Muscle of leg (tissue), 3 donors: ENCODE measurements at regions not wholly inside any gene's neighbourhood (a gene's known extent, or its start where the extent isn't known, plus 50 kb on each side); places are given as distances from the start of the nearest gene placed in this dataset.
"Not testable (repeated sequence)": the region's sequence is repeated elsewhere in the genome, so short reads cannot be mapped to it uniquely, and the experiment has no call there.

Experiments
- DNase-seq: peaks from one replicate; pipeline ENCODE4 v3.0.0; 2013
- H3K27ac ChIP-seq: one replicate; pipeline ENCODE4 v1.5.1; 2013; ENCODE audit warnings: mild to moderate bottlenecking, low read length, control low read depth
- H3K27me3 ChIP-seq: one replicate; pipeline ENCODE4 v1.6.1; 2013; ENCODE audit warnings: low read length; ENCODE audit not compliant: control insufficient read depth, insufficient read depth
- H3K36me3 ChIP-seq: one replicate; pipeline ENCODE4 v1.6.1; 2013; ENCODE audit warnings: low read length; ENCODE audit not compliant: control insufficient read depth, insufficient read depth
- H3K4me1 ChIP-seq: one replicate; pipeline ENCODE4 v1.6.1; 2013; ENCODE audit warnings: low read length; ENCODE audit not compliant: control insufficient read depth, insufficient read depth
- H3K4me3 ChIP-seq: one replicate; pipeline ENCODE4 v1.5.1; 2013; ENCODE audit warnings: low read length, control low read depth
- H3K9me3 ChIP-seq: replicated peaks from 2 replicates; pipeline ENCODE4 v1.6.1; 2013; ENCODE audit warnings: low read depth, low read length; ENCODE audit not compliant: control insufficient read depth
- WGBS: methylation state at CpG from one replicate; pipeline ENCODE4 v1.1.5; 2013; ENCODE audit warnings: missing lambda C conversion rate; ENCODE audit not compliant: insufficient coverage; 5-methylcytosine and 5-hydroxymethylcytosine counted together

GRCh38 chr11:82184966-82185365, 548.7 kb downstream of the FAM181B start:
- H3K4me3 ChIP-seq = no peak overlapping the region
- no peaks in the 10 kb centered on the region for H3K4me1 ChIP-seq
- 60% methylated on average over 1 of the region's 3 CpGs for WGBS
- H3K36me3 ChIP-seq = no peaks in the 10 kb centered on the region
- H3K27ac ChIP-seq = no peak overlapping the region
- no peaks in the 10 kb centered on the region for H3K27me3 ChIP-seq
- no peaks in the 10 kb centered on the region for H3K9me3 ChIP-seq
- no peak for DNase-seq

GRCh38 chr11:82183346-82183745, 550.3 kb downstream of the FAM181B start:
- Histone ChIP-seq H3K9me3 (no peaks in the 10 kb centered on the region), H3K4me3 (no peak overlapping the region), H3K27ac (no peak overlapping the region), H3K4me1 (no peaks in the 10 kb centered on the region), H3K27me3 (no peaks in the 10 kb centered on the region), H3K36me3 (no peaks in the 10 kb centered on the region)
- no peak for DNase-seq
- 83% methylated on average over 1 of the region's 2 CpGs for WGBS

- not testable (repeated sequence) for H3K36me3 ChIP-seq, H3K4me1 ChIP-seq, H3K4me3 ChIP-seq, H3K27ac ChIP-seq, H3K27me3 ChIP-seq, DNase-seq, H3K9me3 ChIP-seq
- WGBS = no CpG with 5 or more reads among the region's 2 CpGs
These were observed 551.0 kb downstream of the FAM181B start for GRCh38 chr11:82182697-82183096.

- H3K4me3 ChIP-seq, H3K36me3 ChIP-seq, H3K9me3 ChIP-seq, DNase-seq, H3K4me1 ChIP-seq, H3K27me3 ChIP-seq, H3K27ac ChIP-seq: not testable (repeated sequence)
- WGBS = 99% methylated on average over 17 of the region's 25 CpGs
These were observed 551.9 kb downstream of the FAM181B start for GRCh38 chr11:82181796-82182195.

- H3K27me3 ChIP-seq = no peaks in the 10 kb centered on the region
- H3K4me3 ChIP-seq = no peak overlapping the region
- no peaks in the 10 kb centered on the region for H3K4me1 ChIP-seq
- WGBS = 83% methylated on average over 1 of the region's 2 CpGs
- H3K9me3 ChIP-seq = no peaks in the 10 kb centered on the region
- H3K36me3 ChIP-seq = no peaks in the 10 kb centered on the region
- no peak for DNase-seq
- no peak overlapping the region for H3K27ac ChIP-seq
These were observed 556.7 kb downstream of the FAM181B start for GRCh38 chr11:82176945-82177344.

- no peaks in the 10 kb centered on the region for H3K4me1 ChIP-seq
- H3K4me3 ChIP-seq = no peak overlapping the region
- no peaks in the 10 kb centered on the region for H3K36me3 ChIP-seq
- WGBS = 83% methylated on average over 1 of the region's 2 CpGs
- DNase-seq = no peak
- no peaks in the 10 kb centered on the region for H3K9me3 ChIP-seq
- no peaks in the 10 kb centered on the region for H3K27me3 ChIP-seq
- no peak overlapping the region for H3K27ac ChIP-seq
These were observed 557.3 kb downstream of the FAM181B start for GRCh38 chr11:82176365-82176764.

- H3K4me1 ChIP-seq = no peaks in the 10 kb centered on the region
- no CpG with 5 or more reads among the region's 2 CpGs for WGBS
- DNase-seq = no peak
- no peaks in the 10 kb centered on the region for H3K27me3 ChIP-seq
- no peaks in the 10 kb centered on the region for H3K9me3 ChIP-seq
- H3K36me3 ChIP-seq = no peaks in the 10 kb centered on the region
- no peak overlapping the region for H3K27ac ChIP-seq
- no peak overlapping the region for H3K4me3 ChIP-seq
These were observed 559.1 kb downstream of the FAM181B start for GRCh38 chr11:82174610-82175009.

- no CpG with 5 or more reads among the region's 2 CpGs for WGBS
- Histone ChIP-seq H3K4me3 (no peak overlapping the region), H3K27ac (no peak overlapping the region), H3K9me3 (no peaks in the 10 kb centered on the region), H3K27me3 (no peaks in the 10 kb centered on the region), H3K36me3 (no peaks in the 10 kb centered on the region), H3K4me1 (no peaks in the 10 kb centered on the region)
- DNase-seq = no peak
These were observed 586.9 kb downstream of the FAM181B start for GRCh38 chr11:82146789-82147188.

GRCh38 chr11:82118946-82119345, 614.7 kb downstream of the FAM181B start:
- Histone ChIP-seq H3K36me3 (no peaks in the 10 kb centered on the region), H3K4me3 (no peak overlapping the region), H3K27ac (no peak overlapping the region), H3K9me3 (no peaks in the 10 kb centered on the region), H3K4me1 (no peaks in the 10 kb centered on the region), H3K27me3 (no peaks in the 10 kb centered on the region)
- no CpG with 5 or more reads among the region's 5 CpGs for WGBS
- no peak for DNase-seq

- no peak for DNase-seq
- 57% methylated on average over 1 of the region's 5 CpGs for WGBS
- H3K27me3 ChIP-seq = no peaks in the 10 kb centered on the region
These were observed 616.3 kb downstream of the FAM181B start for GRCh38 chr11:82117362-82117761.

GRCh38 chr11:82105331-82105998, 628.2 kb downstream of the FAM181B start:
- 30% methylated on average over 2 of the region's 6 CpGs for WGBS

More at GRCh38 chr11:82117362-82117761, 616.3 kb downstream of the FAM181B start:
- Histone ChIP-seq H3K9me3 (no peaks in the 10 kb centered on the region), H3K27ac (no peak overlapping the region), H3K4me1 (no peaks in the 10 kb centered on the region), H3K4me3 (no peak overlapping the region), H3K36me3 (no peaks in the 10 kb centered on the region)

More at GRCh38 chr11:82105331-82105998, 628.2 kb downstream of the FAM181B start:
- H3K36me3 ChIP-seq = no peaks in the 10 kb centered on the region
- no peak for DNase-seq
- no peaks in the 10 kb centered on the region for H3K27me3 ChIP-seq
- no peak overlapping the region for H3K27ac ChIP-seq
- no peak overlapping the region for H3K4me3 ChIP-seq
- no peaks in the 10 kb centered on the region for H3K4me1 ChIP-seq
- no peaks in the 10 kb centered on the region for H3K9me3 ChIP-seq
